Mesothelial cell of epicardium (in vitro differentiated cells): ENCODE measurements at regions not wholly inside any gene's neighbourhood (a gene's known extent, or its start where the extent isn't known, plus 50 kb on each side); places are given as distances from the start of the nearest gene placed in this dataset.

ENCODE experiments used
- DNase-seq, 2 experiments: peaks; one replicate each; pipeline ENCODE4 v3.0.0; 2021; ENCODE audit warnings: low spot score in 2 of 2; ENCODE audit not compliant: unreplicated experiment in 2 of 2
- H3K27ac Mint-ChIP-seq: 2 replicates; pipeline ENCODE4 v1.8.0; 2021; ENCODE audit warnings: mixed read lengths
- H3K27me3 Mint-ChIP-seq: 2 replicates; pipeline ENCODE4 v1.8.0; 2021; ENCODE audit warnings: low read depth, mixed read lengths
- H3K36me3 Mint-ChIP-seq: 2 replicates; pipeline ENCODE4 v1.8.0; 2021; ENCODE audit warnings: mixed read lengths
- H3K4me1 Mint-ChIP-seq: 2 replicates; pipeline ENCODE4 v1.8.0; 2021; ENCODE audit warnings: mixed read lengths
- H3K4me3 Mint-ChIP-seq: 2 replicates; pipeline ENCODE4 v1.8.0; 2021; ENCODE audit warnings: mild to moderate bottlenecking, moderate library complexity, mixed read lengths
- H3K9me3 Mint-ChIP-seq: 2 replicates; pipeline ENCODE4 v1.8.0; 2021; ENCODE audit warnings: mixed read lengths
- CTCF ChIP-seq: fragments of 200-600 bp; sonication (generic); IDR thresholded peaks from one replicate; pipeline ENCODE4 v1.5.0; 2021; ENCODE audit warnings: antibody characterized with exemption; ENCODE audit not compliant: unreplicated experiment

- Mint-ChIP-seq H3K36me3 (no peaks in the 10 kb centered on the region), H3K9me3 (peaks cover 4% of the 10 kb centered on the region), H3K27me3 (peaks cover 11% of the 10 kb centered on the region), H3K4me3 (no peak overlapping the region), H3K27ac (no peak overlapping the region), H3K4me1 (peaks cover 4% of the 10 kb centered on the region)
- no peak for TF ChIP-seq CTCF
- DNase-seq, result no peak
Measured at GRCh38 chr1:95369985-95370690, 136.1 kb downstream of the RWDD3 start.

GRCh38 chr1:95370691-95371562 lies 136.9 kb downstream of the RWDD3 start:
- no peak overlapping the region for H3K4me3 Mint-ChIP-seq
- peaks cover 4% of the 10 kb centered on the region for H3K4me1 Mint-ChIP-seq
- no peaks in the 10 kb centered on the region for H3K9me3 Mint-ChIP-seq
- no peak for TF ChIP-seq CTCF
- H3K27ac Mint-ChIP-seq, result no peak overlapping the region
- no peak for DNase-seq
- no peaks in the 10 kb centered on the region for H3K36me3 Mint-ChIP-seq
- H3K27me3 Mint-ChIP-seq, result peaks cover 11% of the 10 kb centered on the region

GRCh38 chr1:95371666-95372282 lies 137.8 kb downstream of the RWDD3 start:
- no peak for TF ChIP-seq CTCF
- no peaks in the 10 kb centered on the region for H3K36me3 Mint-ChIP-seq
- no peak for DNase-seq
- H3K4me1 Mint-ChIP-seq, result peaks cover 4% of the 10 kb centered on the region
- no peaks in the 10 kb centered on the region for H3K9me3 Mint-ChIP-seq
- H3K27ac Mint-ChIP-seq, result no peak overlapping the region
- H3K4me3 Mint-ChIP-seq, result no peak overlapping the region
- H3K27me3 Mint-ChIP-seq, result peaks cover 11% of the 10 kb centered on the region

GRCh38 chr1:95375174-95375573 lies 141.2 kb downstream of the RWDD3 start:
- no peaks in the 10 kb centered on the region for H3K4me1 Mint-ChIP-seq
- H3K27ac Mint-ChIP-seq, result no peak overlapping the region
- H3K27me3 Mint-ChIP-seq, result peaks cover 12% of the 10 kb centered on the region
- no peaks in the 10 kb centered on the region for H3K36me3 Mint-ChIP-seq
- no peak for DNase-seq
- no peak for TF ChIP-seq CTCF
- no peaks in the 10 kb centered on the region for H3K9me3 Mint-ChIP-seq
- H3K4me3 Mint-ChIP-seq, result no peak overlapping the region

- TF ChIP-seq CTCF, result no peak
- Mint-ChIP-seq H3K9me3 (no peaks in the 10 kb centered on the region), H3K36me3 (no peaks in the 10 kb centered on the region), H3K27ac (no peak overlapping the region), H3K4me1 (no peaks in the 10 kb centered on the region), H3K4me3 (no peak overlapping the region), H3K27me3 (peaks cover 19% of the 10 kb centered on the region)
- no peak for DNase-seq
Measured at GRCh38 chr1:95380909-95381308, 146.9 kb downstream of the RWDD3 start.
